GM18858 (cell line): ENCODE measurements at regions not wholly inside any gene's neighbourhood (a gene's known extent, or its start where the extent isn't known, plus 50 kb on each side); places are given as distances from the start of the nearest gene placed in this dataset.
"Not testable (repeated sequence)": the region's sequence is repeated elsewhere in the genome, so short reads cannot be mapped to it uniquely, and the experiment has no call there.

Source experiments
- ATAC-seq: cut with Tn5 transposase; IDR thresholded peaks from one replicate; pipeline ENCODE4 v1.9.1; 2021; ENCODE audit not compliant: unreplicated experiment

DNA sequence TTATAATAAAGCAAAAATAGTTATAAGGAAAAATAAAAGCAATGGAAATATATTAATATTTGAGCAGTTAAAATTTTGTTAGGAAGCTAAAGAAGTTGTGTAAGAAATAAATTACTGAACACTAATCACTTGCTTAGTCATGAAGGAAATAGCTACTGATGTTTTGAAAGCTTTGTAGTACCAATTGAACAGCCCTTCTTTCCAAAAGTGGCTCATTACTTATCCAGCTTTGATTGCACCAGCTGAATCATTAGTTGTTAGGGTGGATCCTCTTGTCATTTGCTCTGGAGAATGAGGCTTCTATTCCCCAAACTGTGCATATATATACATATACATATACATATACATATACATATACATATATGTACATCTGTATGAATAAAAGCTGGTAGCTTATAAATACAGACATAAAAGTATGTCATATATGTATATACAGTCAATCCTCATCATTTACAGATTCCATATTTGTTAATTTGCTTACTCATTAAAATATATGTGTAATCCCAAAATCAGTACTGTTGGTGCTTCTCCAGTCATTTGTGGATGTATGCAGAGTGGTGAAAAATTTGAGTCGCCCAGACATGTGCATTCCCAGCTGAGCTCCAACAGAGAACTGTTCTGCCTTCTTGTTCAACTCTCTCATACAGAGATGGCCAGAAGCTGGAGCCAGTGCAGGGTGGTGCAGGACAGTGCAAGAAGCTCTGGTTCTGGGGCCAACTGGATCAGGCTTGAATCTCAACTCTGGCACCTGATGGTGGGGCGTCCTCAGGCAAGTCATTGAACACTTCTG lies 214.1 kb downstream of the RPAP3 start:
- ATAC-seq: no peak

DNA sequence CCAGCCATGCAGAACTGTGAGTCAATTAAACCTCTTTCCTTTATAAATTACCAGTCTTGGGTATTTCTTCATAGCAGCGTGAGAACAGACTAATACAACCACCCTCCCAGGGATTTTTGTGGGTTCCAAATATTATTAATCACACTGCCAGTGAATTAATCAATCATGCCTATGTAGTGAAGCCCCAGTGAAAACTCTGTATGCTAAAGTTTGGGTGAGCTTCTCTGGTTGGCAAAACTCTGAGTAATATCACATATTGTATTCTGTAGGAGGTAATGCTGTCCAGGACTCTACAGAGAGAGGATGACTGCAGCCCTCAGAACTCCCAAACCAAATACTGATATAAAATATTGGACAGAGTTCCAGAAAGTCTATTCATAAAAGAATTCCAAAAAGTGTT lies 216.9 kb downstream of the RPAP3 start:
- ATAC-seq: no peak

DNA sequence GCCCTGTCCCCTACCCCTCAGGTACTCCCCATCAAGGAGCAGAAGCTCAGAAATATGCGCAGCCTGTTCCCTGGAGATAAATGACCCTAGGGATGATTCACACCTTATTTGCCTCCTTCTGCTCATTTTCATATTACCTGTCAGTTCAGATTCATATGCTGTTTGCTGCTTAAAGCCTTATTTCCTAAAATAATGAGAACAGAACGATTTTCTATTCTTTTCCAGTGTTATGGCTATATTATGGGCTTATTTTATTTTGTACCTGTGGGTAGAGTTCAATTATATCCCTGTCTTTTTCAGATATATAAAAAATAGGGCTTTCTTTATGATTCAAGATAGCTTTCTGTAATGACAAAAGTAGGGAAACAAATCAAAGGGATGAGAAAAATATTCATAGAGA lies 224.8 kb downstream of the RPAP3 start:
- ATAC-seq: no peak

DNA sequence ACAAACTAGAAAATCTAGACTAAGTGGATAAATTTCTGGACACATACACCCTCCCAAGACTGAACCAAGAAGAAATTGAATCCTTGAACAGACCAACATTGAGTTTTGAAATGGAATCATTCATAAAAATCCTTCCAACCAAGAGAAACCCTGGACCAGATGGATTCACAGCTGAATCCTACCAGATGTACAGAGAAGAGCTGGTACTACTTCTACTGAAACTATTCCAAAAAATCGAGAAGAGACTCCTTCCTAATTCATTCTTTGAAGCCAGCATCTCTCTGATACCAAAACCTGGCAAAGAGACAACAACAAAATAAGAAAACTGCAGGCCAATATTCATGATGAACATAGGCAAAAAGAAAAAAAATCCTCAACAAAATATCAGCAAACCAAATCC lies 227.4 kb downstream of the RPAP3 start:
- ATAC-seq: no peak

DNA sequence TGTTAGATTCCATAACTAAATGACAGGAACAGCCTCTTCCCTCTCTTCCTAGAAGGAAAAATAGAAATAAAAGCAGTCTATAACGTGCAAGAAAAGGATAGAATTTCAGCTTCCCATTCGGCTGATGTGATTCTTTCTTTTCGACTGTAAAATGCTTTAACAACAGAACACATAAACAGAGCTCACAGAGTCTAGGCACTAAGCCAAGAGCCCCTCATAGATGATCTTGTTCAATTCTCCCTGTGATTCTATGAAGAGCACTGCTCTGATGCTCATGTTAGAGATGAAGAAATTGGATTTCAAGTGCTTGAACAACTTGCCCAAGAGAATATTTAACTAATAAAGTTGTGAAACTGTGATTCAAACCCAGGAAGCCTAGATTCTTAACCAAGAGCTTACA lies 232.7 kb downstream of the RPAP3 start:
- no peak for ATAC-seq

DNA sequence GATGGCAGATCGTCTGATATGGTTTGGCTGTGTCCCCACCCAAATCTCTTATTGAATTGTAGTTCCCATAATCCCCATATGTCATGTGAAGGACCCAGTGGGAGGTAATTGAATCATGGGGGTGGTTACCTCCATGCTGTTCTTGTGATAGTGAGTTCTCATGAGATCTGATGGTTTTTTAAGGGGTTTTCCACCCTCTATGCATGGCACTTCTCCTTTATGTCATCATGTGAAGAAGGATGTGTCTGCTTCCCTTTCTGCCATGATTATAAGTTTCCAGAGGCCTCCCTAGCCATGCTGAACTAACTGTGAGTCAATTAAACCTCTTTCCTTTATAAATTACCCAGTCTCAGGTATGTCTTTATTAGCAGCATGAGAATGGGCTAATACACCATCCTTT lies 235.5 kb downstream of the RPAP3 start:
- not testable (repeated sequence) for ATAC-seq

DNA sequence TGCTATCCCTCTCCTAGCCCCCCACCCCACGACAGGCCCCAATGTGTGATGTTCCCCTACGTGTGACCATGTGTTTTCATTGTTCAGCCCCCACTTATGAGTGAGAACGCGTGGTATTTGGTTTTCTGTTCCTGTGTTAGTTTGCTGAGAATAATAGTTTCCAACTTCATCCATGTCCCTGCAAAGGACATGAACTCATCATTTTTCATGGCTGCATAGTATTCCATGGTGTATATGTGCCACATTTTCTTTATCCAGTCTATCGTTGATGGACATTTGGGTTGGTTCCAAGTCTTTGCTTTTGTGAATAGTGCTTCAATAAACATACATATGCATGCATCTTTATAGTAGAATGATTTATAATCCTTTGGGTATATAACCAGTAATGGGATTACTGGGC lies 241.9 kb downstream of the RPAP3 start:
- ATAC-seq: not testable (repeated sequence)

DNA sequence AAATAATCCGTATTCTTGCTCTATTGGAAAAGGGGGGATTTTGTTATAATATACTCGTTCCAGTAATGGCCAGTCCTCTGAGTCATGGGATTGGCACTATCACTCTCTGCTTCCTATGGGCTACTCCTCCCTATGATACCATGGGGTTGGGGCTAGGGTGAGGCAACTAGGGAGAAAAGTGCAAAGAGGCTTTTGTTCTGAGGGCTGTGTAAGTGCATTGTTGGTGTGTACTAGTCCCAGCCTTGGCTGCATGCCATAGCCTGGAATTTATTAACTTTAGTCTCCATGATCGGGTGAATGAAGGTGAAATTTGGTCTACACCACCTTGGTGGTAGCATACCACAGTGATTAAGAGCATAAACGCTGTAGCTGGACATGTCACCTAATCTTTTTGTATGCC lies 247.6 kb downstream of the RPAP3 start:
- no peak for ATAC-seq

DNA sequence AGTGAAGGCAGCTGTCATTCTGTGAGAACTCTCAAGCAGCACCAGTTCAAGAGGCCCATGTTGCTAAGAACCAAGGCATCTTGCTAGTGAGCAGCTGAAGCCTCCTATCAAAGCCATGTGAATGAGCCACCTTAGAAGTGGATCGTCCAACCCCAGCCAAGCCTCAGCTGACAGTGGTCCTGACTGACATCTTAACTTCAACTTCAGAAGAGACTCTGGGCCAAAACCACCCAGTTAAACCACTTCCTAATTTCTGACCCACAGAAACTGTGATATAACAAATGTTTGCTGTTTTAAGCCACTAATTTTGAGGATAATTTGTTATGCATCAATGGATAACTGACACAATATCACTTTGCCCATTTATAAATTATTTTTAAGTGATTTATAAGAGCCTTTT lies 256.0 kb downstream of the RPAP3 start:
- ATAC-seq: no peak

DNA sequence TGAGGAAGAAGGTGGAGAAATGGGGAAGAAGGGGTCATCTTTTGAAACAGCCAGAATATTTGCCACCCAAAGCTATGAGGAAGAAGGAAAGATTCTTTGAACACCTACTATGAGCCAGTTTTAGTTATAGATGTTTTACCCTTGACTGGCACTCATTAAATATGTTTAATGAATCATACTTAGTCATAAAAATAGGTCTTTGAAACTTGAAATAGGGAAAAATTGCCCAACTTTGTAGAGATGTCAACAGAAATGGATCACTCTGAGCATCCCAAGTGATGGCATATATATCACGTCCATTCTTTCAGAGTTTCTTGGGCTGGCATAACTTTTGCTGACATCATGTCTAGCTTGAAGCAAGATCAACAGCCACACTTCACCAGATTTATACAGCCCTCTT lies 263.5 kb downstream of the RPAP3 start:
- ATAC-seq: no peak

DNA sequence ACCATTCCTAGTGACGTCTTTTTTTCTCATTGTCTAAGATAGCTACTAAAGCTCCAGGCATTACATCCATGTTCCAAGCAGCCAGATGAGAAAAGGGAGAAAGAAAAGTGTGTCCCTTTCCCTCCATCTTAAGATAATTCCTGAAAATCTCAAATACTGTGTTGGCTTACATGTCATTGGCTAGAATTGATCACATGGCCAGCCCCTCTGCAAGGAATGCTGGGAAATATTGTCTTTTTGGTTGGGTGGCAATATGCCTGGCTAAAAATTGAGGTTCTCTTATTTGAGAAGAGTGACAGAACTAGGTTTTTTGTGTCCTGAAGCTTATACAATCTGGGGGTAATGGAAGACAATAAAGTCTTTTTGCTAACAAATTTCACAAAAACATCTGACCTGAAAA lies 264.3 kb downstream of the RPAP3 start:
- ATAC-seq: no peak

DNA sequence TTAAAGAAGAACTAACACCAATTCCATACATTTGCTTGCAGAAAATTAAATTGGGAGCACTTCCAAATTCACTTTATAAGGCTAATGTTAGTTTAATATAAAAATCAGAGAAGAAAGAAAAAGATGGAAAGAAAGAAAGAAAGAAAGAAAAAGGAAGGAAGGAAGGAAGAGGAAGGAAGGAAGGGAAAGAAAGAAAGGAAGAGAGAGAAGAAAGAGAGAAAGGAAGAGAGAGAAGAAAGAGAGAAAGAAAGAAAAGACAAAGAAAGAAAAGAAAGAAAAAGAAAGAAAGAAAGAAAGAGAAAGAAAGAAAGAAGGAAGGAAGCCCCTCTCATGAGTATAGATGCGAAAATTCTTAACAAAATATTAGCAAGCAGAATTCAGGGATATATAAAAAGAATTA lies 267.7 kb downstream of the RPAP3 start:
- no peak for ATAC-seq

DNA sequence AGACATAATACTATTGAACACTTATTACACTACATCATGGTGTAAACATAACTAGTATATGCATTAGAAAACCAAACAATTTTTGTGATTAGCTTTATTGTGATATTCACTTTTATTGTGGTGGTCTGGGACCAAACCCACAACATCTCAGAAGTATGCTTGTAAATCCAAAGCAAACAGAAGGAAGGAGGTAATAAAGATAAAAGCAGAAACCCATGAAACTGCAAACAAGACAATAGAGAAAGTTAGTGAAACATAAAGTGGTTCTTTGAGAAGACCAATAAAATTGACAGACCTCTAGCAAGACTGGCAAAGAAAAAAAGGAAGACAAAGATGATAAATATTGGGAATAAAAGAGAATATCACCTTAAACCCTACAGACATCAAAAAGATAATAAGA lies 268.3 kb downstream of the RPAP3 start:
- no peak for ATAC-seq

DNA sequence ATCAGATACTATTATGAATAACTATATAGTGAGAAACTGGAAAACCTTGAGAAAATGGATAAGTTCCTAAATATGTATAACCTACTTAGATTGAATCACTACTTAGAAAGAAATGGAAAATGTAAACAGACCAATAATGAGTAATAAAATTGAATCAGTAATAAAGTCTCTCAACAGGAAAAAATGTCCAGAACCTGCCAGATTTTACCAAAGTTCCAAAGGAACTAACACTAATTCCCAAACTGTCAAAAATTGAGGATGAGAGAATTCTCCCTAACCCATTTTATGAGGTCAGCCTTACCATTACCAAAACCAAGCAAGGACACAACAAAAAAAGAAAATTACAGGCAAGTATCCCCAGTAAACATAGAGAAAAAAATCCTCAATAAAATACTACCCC lies 272.0 kb downstream of the RPAP3 start:
- ATAC-seq: no peak

DNA sequence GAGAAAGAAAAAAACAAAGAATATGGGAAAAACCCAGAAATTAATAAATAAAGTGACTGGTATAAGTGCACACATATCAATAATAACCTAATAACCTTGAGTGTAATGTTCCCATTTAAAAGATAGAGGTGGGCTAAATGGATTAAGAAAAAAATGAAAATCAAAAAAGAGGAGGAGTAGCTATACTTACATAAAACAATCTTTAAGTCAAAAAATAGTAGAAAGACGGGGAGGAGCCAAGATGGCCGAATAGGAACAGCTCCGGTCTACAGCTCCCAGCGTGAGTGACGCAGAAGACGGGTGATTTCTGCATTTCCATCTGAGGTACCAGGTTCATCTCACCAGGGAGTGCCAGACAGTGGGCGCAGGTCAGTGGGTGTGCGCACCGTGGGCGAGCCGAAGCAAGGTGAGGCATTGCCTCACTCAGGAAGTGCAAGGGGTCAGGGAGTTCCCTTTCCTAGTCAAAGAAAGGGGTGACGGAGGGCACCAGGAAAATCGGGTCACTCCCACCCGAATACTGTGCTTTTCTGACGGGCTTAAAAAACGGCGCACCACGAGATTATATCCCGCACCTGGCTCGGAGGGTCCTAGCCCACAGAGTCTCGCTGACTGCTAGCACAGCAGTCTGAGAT lies 279.0 kb downstream of the RPAP3 start:
- ATAC-seq: not testable (repeated sequence)

DNA sequence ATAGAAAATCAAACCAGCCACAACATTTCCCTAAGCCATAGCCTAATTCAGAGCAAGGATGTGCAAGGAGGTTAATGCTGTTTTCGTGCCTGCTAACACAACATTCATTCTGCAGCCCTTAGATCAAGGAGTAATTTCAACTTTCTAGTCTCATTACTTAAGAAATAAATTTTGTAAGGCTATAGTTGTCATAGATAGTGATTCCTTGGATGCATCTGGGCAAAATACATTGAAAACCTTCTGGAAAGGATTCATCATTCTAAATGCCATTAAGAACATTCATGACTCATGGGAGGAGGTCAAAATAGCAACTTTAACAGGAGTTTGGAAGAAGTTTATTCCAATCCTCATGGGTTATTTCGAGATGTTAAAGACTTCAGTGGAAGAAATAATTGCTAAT lies 283.2 kb downstream of the RPAP3 start:
- ATAC-seq: no peak

DNA sequence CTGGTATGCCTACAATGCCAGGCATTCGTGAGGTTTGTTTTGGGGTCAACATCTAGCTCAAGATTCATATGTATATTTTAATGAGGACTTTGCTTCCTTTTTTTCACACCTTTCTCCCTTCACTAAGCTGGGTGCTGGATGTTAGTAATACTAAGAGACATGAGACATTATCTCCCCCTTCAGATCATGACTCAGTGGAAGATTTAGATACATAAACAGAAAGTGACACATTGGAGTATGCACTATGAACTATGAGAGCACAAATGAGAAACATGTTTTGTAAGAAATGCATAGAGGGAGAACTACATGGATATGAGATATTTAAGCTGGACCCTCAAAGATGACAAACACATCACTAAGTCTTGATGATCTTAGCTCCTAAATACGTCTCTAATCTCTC lies 286.3 kb downstream of the RPAP3 start:
- no peak for ATAC-seq

DNA sequence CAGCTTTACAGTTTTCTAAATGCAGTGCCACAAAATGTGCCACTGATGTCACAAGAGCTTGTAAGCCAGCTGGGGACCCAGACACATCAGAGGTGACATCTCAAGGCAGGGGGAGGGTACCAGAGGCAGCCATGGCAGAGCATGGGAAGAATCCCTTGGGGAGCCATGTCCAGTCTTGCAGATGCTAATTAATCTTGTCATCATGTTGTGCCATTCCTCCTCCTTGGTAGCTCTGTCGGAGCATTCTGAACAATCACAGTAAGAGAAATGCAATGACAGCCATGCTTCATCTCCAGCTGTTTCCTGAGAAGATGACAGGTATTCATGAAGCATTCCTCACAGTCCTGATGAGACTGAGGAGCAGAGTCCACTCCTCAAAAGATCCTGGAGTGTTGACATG lies 287.9 kb downstream of the RPAP3 start:
- ATAC-seq: no peak

DNA sequence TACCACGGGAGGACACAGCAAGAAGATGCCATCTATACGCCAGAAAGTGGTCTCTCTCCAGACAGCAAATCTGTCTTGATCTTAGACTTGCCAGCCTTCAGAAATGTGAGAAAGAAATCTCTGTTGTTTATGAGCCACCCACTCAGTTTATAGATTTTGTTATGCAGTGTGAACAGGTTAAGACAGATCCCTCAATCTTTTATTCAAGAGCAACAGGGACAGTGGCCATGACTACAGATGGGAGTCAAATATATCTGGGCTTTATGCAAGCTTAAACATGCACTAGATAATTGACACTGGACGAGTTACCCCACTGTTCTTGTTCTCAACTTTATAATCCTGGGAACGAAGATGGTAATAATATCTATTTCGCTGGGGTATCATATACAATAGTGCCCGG lies 288.7 kb downstream of the RPAP3 start:
- ATAC-seq: no peak

DNA sequence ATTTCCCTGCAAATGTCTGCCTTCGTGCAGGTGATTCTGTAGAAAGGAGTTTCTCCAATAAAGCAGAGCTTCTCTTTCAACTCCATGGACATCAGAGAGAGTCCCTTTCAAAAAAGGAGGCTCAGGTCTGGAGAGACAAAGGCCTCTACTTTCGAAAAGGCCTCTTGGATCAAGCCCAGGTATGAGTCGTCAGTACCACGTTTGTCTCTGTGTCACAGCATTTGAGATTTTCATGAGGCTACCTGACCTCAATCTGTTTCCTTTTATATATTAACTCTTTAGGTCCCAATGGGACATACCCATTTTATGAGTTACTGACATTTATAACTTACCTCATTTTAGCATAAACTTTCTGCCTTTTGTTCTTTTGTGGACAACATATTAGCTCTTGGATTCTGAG lies 290.8 kb downstream of the RPAP3 start:
- ATAC-seq: no peak

DNA sequence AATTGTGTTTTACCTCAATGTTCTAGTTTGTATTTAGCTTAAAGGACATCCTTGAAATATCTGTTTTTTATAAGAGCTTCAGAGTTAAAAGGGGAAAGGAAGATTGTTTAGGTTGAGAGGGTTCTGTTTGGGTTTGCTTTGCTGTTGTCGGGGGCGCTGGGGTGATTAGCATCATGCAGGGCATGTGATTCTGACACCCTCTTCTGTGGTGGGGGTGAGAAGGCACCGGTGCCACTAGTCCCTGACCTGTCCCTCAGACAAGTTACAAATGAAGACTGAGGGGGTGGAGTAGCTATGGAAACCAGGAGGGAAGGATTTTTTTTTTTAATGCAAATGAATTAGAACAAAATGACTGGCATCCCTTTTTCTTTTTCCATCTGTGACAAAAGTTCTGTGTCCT lies 291.3 kb downstream of the RPAP3 start:
- no peak for ATAC-seq

DNA sequence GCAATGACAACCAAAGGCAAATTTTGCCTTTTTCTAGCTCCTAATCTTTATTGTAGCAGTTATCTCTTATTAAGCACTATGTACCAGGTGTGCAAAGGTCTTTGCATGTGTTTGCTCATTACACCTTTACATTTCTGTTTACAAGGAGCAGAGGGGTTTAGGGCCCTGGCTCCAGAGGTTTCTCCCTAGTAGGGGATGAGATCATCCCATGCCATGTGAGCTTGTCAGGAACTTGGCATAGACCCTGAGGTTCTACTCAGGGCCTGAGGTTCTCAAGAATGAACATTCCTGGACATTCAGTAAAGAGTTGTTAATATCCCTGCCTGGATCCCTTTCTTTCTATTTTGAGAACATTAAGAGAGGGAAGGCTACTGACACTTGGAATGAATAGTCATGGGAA lies 292.0 kb downstream of the RPAP3 start:
- ATAC-seq: no peak
